GM10248 (cell line): ENCODE measurements at regions not wholly inside any gene's neighbourhood (a gene's known extent, or its start where the extent isn't known, plus 50 kb on each side); places are given as distances from the start of the nearest gene placed in this dataset.

ENCODE experiments used
- CTCF ChIA-PET: fragments of 300-600 bp; sonication (Branson Sonifier 250); formaldehyde crosslinking; extraction: SDS; loops from one replicate; lab custom pipeline; 2021; ENCODE audit warnings: antibody characterized with exemption; lab: Yijun Ruan, JAX
- POLR2A ChIA-PET: fragments of 350-650 bp; sonication (Branson Sonifier 250); formaldehyde crosslinking; extraction: SDS; loops from one replicate; lab custom pipeline; 2020; ENCODE audit warnings: antibody characterized with exemption; lab: Yijun Ruan, JAX
- DNase-seq: peaks from one replicate; pipeline ENCODE4 v3.0.0; 2012; ENCODE audit errors: extremely low spot score
- TF ChIP-seq, protein P1 (sequence below): IDR thresholded peaks from 2 replicates; pipeline ENCODE4 v1.5.1; 2012; ENCODE audit warnings: mild to moderate bottlenecking, low read depth; ENCODE audit errors: extremely low read depth, missing control alignments, control extremely low read depth

DNA sequence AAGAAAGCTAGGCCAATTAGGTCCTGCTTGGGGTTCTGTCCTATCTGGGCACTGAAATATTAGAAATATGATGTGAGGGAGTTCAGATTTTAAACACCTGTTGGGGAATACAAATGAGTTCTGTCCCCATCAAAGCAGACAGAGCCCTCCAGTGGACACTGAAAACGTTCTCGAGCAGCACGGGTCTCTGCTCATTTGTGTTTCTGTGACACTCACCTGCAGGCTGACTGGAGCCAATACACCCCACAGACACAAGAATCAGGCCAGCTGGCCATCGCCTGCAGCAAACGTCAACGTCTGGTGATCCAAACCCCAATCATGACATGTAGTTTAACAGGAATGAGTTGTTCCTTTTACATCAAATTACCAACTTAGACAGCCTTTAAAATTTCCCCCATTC is 493.4 kb upstream of the TMEM132C start:
- DNase-seq = no peak
- TF ChIP-seq, protein P1, sequence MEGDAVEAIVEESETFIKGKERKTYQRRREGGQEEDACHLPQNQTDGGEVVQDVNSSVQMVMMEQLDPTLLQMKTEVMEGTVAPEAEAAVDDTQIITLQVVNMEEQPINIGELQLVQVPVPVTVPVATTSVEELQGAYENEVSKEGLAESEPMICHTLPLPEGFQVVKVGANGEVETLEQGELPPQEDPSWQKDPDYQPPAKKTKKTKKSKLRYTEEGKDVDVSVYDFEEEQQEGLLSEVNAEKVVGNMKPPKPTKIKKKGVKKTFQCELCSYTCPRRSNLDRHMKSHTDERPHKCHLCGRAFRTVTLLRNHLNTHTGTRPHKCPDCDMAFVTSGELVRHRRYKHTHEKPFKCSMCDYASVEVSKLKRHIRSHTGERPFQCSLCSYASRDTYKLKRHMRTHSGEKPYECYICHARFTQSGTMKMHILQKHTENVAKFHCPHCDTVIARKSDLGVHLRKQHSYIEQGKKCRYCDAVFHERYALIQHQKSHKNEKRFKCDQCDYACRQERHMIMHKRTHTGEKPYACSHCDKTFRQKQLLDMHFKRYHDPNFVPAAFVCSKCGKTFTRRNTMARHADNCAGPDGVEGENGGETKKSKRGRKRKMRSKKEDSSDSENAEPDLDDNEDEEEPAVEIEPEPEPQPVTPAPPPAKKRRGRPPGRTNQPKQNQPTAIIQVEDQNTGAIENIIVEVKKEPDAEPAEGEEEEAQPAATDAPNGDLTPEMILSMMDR = no peak
- POLR2A ChIA-PET = no interaction called here
- CTCF ChIA-PET = interaction anchor here (0.9 to 1.5 kb wide), 2 partner anchors 9 to 12 kb away, joined by 3 to 4 read pairs; no protein-coding TSS in a partner anchor

DNA sequence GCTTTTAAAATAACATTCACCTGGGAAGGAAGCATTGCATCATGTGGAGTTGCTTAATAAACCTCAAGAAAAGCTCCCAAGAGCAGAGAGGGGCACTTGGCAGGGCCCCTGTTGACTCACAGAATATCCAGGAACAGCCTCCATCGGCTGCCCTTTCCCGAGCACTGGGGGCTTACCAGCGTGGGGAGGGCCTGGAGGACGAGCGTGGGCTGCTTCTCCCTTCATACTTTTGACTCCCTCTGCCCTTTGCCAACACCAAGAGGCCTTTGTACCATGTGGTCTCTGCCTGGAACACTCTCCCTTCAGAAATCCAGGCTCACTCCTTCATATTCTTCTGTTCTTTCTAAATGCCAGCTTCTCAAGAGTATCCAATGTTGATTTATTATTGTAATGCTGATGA is 492.1 kb upstream of the TMEM132C start:
- TF ChIP-seq, protein P1 = no peak
- CTCF ChIA-PET = no interaction called here
- POLR2A ChIA-PET = no interaction called here
- no peak for DNase-seq

DNA sequence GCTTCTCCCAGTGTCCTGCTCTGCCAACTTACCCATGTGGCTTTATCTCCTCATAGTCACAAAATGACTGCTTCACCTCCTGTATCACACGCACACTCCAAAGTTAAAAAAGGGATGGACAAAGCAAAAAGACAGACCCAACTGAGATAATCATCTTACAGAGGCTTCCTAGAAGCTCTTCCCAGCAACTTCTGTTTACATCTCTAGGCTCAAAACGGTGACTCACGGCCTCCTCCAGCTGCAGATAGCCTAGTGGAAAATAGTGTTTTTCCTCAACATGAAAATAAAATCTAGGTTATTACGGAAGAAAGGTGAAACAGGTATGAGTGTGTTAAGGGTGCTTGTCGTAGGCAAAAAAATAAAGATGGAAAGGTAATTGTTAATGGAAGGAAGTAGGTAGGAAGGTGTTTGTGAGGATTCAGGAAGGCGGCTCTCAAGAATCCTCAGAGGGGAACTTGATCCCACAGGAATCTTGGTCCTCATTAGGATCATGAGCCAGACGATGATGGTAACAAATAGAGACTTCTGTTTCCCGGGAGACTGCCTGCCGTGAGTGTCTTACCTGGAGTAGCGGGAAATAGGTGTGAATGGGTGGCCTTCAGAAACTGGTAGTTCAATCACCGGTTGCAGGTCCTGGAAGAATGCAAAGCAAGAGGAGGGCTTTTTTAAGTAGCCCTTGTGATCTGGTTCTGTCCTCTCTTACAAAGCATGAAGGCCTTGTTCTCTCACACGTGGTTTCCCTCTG is 487.5 kb upstream of the TMEM132C start:
- no peak for DNase-seq
- ChIA-PET POLR2A (no interaction called here), CTCF (no interaction called here)
- TF ChIP-seq, protein P1 = no peak

DNA sequence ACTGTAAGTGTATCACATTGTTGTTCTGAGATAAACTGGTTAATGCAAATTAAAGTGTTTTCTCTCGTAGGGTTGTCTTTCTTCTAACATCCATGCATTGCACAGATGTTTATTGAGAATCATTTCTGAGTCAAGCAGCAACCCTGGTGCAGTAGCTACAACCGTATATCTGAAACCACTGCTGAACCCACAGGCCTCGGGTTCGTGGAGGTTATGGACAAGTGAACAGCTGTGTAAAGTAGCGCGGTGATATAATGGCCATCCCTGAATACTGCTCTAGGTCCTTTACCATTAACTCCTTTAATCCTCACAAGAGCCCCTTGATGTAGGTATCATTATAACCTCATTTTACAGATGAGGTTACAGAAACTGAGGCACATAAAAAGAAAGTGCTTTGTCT is 486.1 kb upstream of the TMEM132C start:
- ChIA-PET CTCF (no interaction called here), POLR2A (no interaction called here)
- TF ChIP-seq, protein P1 = no peak
- DNase-seq = no peak

DNA sequence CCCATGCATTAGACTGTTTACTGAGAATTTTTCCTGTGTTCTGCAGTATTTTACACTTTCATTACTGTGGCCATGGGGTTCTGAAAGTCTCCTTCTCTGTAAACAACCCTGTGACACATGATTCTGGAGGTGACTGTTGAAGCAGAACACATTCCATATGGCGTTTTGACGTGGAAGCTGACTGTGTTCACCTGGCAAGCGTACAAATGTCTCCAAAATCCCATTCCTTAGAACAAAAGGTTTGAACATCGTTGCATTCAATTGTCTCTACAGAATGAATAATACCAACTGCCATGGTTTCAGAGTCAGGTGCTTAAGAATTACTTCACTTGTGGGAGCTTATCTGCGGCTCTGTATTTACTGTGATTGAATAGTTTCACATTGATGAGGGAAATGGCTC is 485.6 kb upstream of the TMEM132C start:
- no peak for DNase-seq
- TF ChIP-seq, protein P1 = no peak
- ChIA-PET CTCF (no interaction called here), POLR2A (no interaction called here)

DNA sequence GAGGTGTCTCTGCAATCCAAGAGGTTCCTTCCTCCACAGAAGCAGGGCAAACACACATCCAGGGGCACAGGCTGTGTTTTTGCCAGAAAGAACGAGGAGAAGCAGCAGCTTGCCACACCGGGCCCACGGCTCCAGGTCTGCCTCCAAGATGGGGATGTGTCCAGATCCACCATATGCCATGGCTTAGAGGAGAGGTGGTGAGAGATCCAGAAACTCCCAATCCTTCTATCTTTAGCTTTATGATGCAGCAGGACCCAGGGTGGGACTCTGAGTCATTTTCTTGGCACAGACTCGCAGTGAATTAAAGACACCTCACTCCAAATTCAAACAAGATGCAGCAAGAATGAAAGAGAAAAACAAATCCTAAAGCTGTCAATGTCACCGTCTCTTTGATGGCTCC is 481.4 kb upstream of the TMEM132C start:
- no peak for DNase-seq
- TF ChIP-seq, protein P1 = no peak
- POLR2A ChIA-PET = no interaction called here
- CTCF ChIA-PET = interaction anchor here (1.4 kb wide), 1 partner anchor 14 kb away, joined by 3 read pairs; no protein-coding TSS in a partner anchor
